ENCODE measurements at regions not wholly inside any gene's neighbourhood (a gene's known extent, or its start where the extent isn't known, plus 50 kb on each side); places are given as distances from the start of the nearest gene placed in this dataset.
"Not testable (repeated sequence)": the region's sequence is repeated elsewhere in the genome, so short reads cannot be mapped to it uniquely, and the experiment has no call there.

GRCh38 chr5:163330723-163331668 lies 106.4 kb upstream of the CCNG1 start:
- Histone ChIP-seq H3K4me3 (no peak overlapping the region), H3K27ac (no peak overlapping the region), H3K36me3 (replicated peaks in 1 of 2) (no peaks in the 10 kb centered on the region), H3K4me1 (replicated peaks in 1 of 2) (no peaks in the 10 kb centered on the region), H3K27me3 (no peaks in the 10 kb centered on the region), H3K9me3 (replicated peaks in 1 of 3) (no peaks in the 10 kb centered on the region)
- TF ChIP-seq POLR2A (IDR thresholded peaks at IDR 0.05) = no peak
- TF ChIP-seq CTCF (IDR thresholded peaks at IDR 0.05) = no peak
- intact Hi-C loops (cut with DNase I) = no loop called here
- WGBS, 4 donors = 51 to 78% (median 73%) methylated on average over 9 of the region's 9 CpGs
- DNase-seq = no peak

GRCh38 chr5:163336074-163336473 lies 101.3 kb upstream of the CCNG1 start:
- H3K9me3 ChIP-seq (replicated peaks in 1 of 3); H3K27me3 ChIP-seq; H3K4me3 ChIP-seq; DNase-seq; H3K4me1 ChIP-seq (replicated peaks in 1 of 2); H3K36me3 ChIP-seq (replicated peaks in 1 of 2); H3K27ac ChIP-seq; intact Hi-C loops (cut with DNase I): not testable (repeated sequence)
- WGBS, 4 donors = 60 to 84% (median 72%) methylated on average over 3 to 5 of the region's 5 CpGs

- no peak for DNase-seq
- H3K36me3 ChIP-seq (replicated peaks in 1 of 2) = no peaks in the 10 kb centered on the region
- no peaks in the 10 kb centered on the region for H3K27me3 ChIP-seq
- no peaks in the 10 kb centered on the region for H3K9me3 ChIP-seq (replicated peaks in 1 of 3)
- no peak overlapping the region for H3K27ac ChIP-seq
- 60 to 69% (median 62%) methylated on average over 3 of the region's 3 CpGs for WGBS, 4 donors
- no peak overlapping the region for H3K4me3 ChIP-seq
- no peaks in the 10 kb centered on the region for H3K4me1 ChIP-seq (replicated peaks in 1 of 2)
- intact Hi-C loops (cut with DNase I) = no loop called here
- no peak for TF ChIP-seq CTCF (IDR thresholded peaks at IDR 0.05)
- no peak for TF ChIP-seq POLR2A (IDR thresholded peaks at IDR 0.05)
These were observed 98.2 kb upstream of the CCNG1 start for GRCh38 chr5:163339148-163339547.

- H3K36me3 ChIP-seq (replicated peaks in 1 of 2); DNase-seq; H3K27me3 ChIP-seq; H3K4me1 ChIP-seq (replicated peaks in 1 of 2); H3K9me3 ChIP-seq (replicated peaks in 1 of 3); H3K4me3 ChIP-seq; H3K27ac ChIP-seq; intact Hi-C loops (cut with DNase I): not testable (repeated sequence)
- 90 to 94% (median 91%) methylated on average over 6 of the region's 6 CpGs for WGBS, 4 donors
These were observed 97.0 kb upstream of the CCNG1 start for GRCh38 chr5:163340378-163340777.

GRCh38 chr5:163342306-163342705 lies 95.1 kb upstream of the CCNG1 start:
- Histone ChIP-seq H3K27ac (no peak overlapping the region), H3K27me3 (no peaks in the 10 kb centered on the region), H3K9me3 (replicated peaks in 1 of 3) (no peaks in the 10 kb centered on the region), H3K4me3 (no peak overlapping the region), H3K4me1 (replicated peaks in 1 of 2) (no peaks in the 10 kb centered on the region), H3K36me3 (replicated peaks in 1 of 2) (no peaks in the 10 kb centered on the region)
- DNase-seq = no peak
- 55 to 66% (median 60%) methylated on average over 2 of the region's 2 CpGs for WGBS, 4 donors
- no peak for TF ChIP-seq POLR2A (IDR thresholded peaks at IDR 0.05)
- no peak for TF ChIP-seq CTCF (IDR thresholded peaks at IDR 0.05)
- intact Hi-C loops (cut with DNase I) = no loop called here

All from adrenal gland (tissue), 9 donors.